D721Med (cell line): ENCODE measurements at regions not wholly inside any gene's neighbourhood (a gene's known extent, or its start where the extent isn't known, plus 50 kb on each side); places are given as distances from the start of the nearest gene placed in this dataset.

Experiments used
- DNase-seq: peaks from one replicate; pipeline ENCODE4 v3.0.0; 2011; ENCODE audit warnings: low spot score; ENCODE audit not compliant: insufficient read length
- FAIRE-seq: peaks from 2 replicates; lab custom pipeline; 2011; peaks lifted over from hg19 to GRCh38; lab: Jason Lieb, UNC
- CTCF ChIP-seq: IDR thresholded peaks from 2 replicates; pipeline ENCODE4 v1.5.1; 2012; ENCODE audit warnings: mild to moderate bottlenecking, control low read depth; ENCODE audit not compliant: insufficient read depth; ENCODE audit errors: missing control alignments

GRCh38 chr6:26175428-26176181, 88.4 kb downstream of the HFE start:
- DNase-seq (no peak), FAIRE-seq (no peak)
- TF ChIP-seq CTCF = peak; percentile 68

- FAIRE-seq (no peak), DNase-seq (no peak)
- TF ChIP-seq CTCF = no peak
These were observed 92.4 kb downstream of the HFE start for GRCh38 chr6:26179675-26180074.

- no peak for DNase-seq
- no peak for TF ChIP-seq CTCF
- FAIRE-seq = no peak
These were observed 93.1 kb downstream of the HFE start for GRCh38 chr6:26180346-26180745.

- no peak for FAIRE-seq
These were observed 96.0 kb downstream of the HFE start for GRCh38 chr6:26183237-26183580.

GRCh38 chr6:26183581-26184366, 96.5 kb downstream of the HFE start:
- FAIRE-seq (no peak), DNase-seq (no peak)
- TF ChIP-seq CTCF = no peak

More at GRCh38 chr6:26183237-26183580, 96.0 kb downstream of the HFE start:
- no peak for DNase-seq
- TF ChIP-seq CTCF = no peak

- FAIRE-seq (no peak), DNase-seq (no peak)
- TF ChIP-seq CTCF = no peak
These were observed 97.2 kb downstream of the HFE start for GRCh38 chr6:26184367-26184891.
